ENCODE measurements at regions not wholly inside any gene's neighbourhood (a gene's known extent, or its start where the extent isn't known, plus 50 kb on each side); places are given as distances from the start of the nearest gene placed in this dataset.

GRCh38 chr21:38952890-38953289 is 147.2 kb downstream of the ETS2 start:
- TF ChIP-seq CTCF (IDR thresholded peaks at IDR 0.05; ENCODE audit: extremely low read depth in 1 of 2, insufficient read depth in 1 of 2, low read depth in 1 of 2, low read length in 2 of 2) (no peak), POLR2AphosphoS5 (IDR thresholded peaks at IDR 0.05; ENCODE audit: insufficient read depth, low read depth, low read length) (no peak), EZH2 (IDR thresholded peaks at IDR 0.05; ENCODE audit: borderline replicate concordance, low read depth, low read length, severe bottlenecking) (no peak), MYC (IDR thresholded peaks at IDR 0.05; ENCODE audit: low read depth, low read length) (no peak), GATA2 (IDR thresholded peaks at IDR 0.05; ENCODE audit: insufficient read depth, insufficient read length, low read depth, low read length) (no peak)

All from endothelial cell of umbilical vein (primary cell).